ENCODE measurements at regions not wholly inside any gene's neighbourhood (a gene's known extent, or its start where the extent isn't known, plus 50 kb on each side); places are given as distances from the start of the nearest gene placed in this dataset.

DNA sequence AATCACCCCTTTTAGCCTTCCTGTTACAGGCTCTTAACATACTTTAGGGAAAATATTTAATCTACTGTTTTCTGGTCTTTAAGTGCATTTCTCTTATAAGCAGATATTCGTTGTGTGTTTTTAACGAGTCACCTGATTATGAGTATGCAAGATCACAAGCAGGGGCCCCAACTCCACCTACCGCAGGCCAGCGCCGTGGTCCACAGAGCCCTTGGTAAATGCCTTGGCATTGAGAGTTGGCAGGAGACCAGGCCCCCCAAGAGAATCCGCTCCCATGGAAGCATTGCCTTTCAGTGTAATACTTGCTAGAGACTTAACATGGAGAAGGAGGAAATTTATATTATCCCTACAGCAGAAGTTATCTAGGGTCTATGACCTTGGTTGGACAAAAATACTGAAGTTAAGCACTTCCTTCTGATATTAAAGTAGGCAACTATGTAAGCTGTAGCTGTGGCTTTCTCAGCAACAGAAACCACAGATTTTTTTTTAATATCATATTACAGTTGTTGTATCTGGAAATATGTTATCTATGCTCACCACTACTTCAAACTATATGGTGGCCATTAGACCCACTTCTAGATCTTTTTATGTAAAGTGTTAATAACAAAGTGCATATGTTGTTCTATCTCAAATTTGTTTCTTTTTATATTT, 241.8 kb upstream of the MGAT5 start (continued):
- TF ChIP-seq, protein P1, sequence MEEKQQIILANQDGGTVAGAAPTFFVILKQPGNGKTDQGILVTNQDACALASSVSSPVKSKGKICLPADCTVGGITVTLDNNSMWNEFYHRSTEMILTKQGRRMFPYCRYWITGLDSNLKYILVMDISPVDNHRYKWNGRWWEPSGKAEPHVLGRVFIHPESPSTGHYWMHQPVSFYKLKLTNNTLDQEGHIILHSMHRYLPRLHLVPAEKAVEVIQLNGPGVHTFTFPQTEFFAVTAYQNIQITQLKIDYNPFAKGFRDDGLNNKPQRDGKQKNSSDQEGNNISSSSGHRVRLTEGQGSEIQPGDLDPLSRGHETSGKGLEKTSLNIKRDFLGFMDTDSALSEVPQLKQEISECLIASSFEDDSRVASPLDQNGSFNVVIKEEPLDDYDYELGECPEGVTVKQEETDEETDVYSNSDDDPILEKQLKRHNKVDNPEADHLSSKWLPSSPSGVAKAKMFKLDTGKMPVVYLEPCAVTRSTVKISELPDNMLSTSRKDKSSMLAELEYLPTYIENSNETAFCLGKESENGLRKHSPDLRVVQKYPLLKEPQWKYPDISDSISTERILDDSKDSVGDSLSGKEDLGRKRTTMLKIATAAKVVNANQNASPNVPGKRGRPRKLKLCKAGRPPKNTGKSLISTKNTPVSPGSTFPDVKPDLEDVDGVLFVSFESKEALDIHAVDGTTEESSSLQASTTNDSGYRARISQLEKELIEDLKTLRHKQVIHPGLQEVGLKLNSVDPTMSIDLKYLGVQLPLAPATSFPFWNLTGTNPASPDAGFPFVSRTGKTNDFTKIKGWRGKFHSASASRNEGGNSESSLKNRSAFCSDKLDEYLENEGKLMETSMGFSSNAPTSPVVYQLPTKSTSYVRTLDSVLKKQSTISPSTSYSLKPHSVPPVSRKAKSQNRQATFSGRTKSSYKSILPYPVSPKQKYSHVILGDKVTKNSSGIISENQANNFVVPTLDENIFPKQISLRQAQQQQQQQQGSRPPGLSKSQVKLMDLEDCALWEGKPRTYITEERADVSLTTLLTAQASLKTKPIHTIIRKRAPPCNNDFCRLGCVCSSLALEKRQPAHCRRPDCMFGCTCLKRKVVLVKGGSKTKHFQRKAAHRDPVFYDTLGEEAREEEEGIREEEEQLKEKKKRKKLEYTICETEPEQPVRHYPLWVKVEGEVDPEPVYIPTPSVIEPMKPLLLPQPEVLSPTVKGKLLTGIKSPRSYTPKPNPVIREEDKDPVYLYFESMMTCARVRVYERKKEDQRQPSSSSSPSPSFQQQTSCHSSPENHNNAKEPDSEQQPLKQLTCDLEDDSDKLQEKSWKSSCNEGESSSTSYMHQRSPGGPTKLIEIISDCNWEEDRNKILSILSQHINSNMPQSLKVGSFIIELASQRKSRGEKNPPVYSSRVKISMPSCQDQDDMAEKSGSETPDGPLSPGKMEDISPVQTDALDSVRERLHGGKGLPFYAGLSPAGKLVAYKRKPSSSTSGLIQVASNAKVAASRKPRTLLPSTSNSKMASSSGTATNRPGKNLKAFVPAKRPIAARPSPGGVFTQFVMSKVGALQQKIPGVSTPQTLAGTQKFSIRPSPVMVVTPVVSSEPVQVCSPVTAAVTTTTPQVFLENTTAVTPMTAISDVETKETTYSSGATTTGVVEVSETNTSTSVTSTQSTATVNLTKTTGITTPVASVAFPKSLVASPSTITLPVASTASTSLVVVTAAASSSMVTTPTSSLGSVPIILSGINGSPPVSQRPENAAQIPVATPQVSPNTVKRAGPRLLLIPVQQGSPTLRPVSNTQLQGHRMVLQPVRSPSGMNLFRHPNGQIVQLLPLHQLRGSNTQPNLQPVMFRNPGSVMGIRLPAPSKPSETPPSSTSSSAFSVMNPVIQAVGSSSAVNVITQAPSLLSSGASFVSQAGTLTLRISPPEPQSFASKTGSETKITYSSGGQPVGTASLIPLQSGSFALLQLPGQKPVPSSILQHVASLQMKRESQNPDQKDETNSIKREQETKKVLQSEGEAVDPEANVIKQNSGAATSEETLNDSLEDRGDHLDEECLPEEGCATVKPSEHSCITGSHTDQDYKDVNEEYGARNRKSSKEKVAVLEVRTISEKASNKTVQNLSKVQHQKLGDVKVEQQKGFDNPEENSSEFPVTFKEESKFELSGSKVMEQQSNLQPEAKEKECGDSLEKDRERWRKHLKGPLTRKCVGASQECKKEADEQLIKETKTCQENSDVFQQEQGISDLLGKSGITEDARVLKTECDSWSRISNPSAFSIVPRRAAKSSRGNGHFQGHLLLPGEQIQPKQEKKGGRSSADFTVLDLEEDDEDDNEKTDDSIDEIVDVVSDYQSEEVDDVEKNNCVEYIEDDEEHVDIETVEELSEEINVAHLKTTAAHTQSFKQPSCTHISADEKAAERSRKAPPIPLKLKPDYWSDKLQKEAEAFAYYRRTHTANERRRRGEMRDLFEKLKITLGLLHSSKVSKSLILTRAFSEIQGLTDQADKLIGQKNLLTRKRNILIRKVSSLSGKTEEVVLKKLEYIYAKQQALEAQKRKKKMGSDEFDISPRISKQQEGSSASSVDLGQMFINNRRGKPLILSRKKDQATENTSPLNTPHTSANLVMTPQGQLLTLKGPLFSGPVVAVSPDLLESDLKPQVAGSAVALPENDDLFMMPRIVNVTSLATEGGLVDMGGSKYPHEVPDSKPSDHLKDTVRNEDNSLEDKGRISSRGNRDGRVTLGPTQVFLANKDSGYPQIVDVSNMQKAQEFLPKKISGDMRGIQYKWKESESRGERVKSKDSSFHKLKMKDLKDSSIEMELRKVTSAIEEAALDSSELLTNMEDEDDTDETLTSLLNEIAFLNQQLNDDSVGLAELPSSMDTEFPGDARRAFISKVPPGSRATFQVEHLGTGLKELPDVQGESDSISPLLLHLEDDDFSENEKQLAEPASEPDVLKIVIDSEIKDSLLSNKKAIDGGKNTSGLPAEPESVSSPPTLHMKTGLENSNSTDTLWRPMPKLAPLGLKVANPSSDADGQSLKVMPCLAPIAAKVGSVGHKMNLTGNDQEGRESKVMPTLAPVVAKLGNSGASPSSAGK (IDR thresholded peaks at IDR 0.05), result no peak
- TF ChIP-seq, protein P2, sequence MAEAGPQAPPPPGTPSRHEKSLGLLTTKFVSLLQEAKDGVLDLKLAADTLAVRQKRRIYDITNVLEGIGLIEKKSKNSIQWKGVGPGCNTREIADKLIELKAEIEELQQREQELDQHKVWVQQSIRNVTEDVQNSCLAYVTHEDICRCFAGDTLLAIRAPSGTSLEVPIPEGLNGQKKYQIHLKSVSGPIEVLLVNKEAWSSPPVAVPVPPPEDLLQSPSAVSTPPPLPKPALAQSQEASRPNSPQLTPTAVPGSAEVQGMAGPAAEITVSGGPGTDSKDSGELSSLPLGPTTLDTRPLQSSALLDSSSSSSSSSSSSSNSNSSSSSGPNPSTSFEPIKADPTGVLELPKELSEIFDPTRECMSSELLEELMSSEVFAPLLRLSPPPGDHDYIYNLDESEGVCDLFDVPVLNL (CRISPR knock-in tag; IDR thresholded peaks at IDR 0.05; ENCODE audit: low read depth), result no peak
- no peak for TF ChIP-seq SMARCC2 (IDR thresholded peaks at IDR 0.05; ENCODE audit: low read depth)
- TF ChIP-seq, protein P3, sequence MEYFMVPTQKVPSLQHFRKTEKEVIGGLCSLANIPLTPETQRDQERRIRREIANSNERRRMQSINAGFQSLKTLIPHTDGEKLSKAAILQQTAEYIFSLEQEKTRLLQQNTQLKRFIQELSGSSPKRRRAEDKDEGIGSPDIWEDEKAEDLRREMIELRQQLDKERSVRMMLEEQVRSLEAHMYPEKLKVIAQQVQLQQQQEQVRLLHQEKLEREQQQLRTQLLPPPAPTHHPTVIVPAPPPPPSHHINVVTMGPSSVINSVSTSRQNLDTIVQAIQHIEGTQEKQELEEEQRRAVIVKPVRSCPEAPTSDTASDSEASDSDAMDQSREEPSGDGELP (CRISPR knock-in tag; IDR thresholded peaks at IDR 0.05; ENCODE audit: borderline replicate concordance), result no peak
- TF ChIP-seq, protein P4, sequence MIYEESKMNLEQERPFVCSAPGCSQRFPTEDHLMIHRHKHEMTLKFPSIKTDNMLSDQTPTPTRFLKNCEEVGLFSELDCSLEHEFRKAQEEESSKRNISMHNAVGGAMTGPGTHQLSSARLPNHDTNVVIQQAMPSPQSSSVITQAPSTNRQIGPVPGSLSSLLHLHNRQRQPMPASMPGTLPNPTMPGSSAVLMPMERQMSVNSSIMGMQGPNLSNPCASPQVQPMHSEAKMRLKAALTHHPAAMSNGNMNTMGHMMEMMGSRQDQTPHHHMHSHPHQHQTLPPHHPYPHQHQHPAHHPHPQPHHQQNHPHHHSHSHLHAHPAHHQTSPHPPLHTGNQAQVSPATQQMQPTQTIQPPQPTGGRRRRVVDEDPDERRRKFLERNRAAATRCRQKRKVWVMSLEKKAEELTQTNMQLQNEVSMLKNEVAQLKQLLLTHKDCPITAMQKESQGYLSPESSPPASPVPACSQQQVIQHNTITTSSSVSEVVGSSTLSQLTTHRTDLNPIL (CRISPR knock-in tag; IDR thresholded peaks at IDR 0.05), result no peak
- no peak for TF ChIP-seq HLTF (IDR thresholded peaks at IDR 0.05)
- TF ChIP-seq, protein P5, sequence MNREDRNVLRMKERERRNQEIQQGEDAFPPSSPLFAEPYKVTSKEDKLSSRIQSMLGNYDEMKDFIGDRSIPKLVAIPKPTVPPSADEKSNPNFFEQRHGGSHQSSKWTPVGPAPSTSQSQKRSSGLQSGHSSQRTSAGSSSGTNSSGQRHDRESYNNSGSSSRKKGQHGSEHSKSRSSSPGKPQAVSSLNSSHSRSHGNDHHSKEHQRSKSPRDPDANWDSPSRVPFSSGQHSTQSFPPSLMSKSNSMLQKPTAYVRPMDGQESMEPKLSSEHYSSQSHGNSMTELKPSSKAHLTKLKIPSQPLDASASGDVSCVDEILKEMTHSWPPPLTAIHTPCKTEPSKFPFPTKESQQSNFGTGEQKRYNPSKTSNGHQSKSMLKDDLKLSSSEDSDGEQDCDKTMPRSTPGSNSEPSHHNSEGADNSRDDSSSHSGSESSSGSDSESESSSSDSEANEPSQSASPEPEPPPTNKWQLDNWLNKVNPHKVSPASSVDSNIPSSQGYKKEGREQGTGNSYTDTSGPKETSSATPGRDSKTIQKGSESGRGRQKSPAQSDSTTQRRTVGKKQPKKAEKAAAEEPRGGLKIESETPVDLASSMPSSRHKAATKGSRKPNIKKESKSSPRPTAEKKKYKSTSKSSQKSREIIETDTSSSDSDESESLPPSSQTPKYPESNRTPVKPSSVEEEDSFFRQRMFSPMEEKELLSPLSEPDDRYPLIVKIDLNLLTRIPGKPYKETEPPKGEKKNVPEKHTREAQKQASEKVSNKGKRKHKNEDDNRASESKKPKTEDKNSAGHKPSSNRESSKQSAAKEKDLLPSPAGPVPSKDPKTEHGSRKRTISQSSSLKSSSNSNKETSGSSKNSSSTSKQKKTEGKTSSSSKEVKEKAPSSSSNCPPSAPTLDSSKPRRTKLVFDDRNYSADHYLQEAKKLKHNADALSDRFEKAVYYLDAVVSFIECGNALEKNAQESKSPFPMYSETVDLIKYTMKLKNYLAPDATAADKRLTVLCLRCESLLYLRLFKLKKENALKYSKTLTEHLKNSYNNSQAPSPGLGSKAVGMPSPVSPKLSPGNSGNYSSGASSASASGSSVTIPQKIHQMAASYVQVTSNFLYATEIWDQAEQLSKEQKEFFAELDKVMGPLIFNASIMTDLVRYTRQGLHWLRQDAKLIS (CRISPR knock-in tag; IDR thresholded peaks at IDR 0.05), result no peak
- no peak for TF ChIP-seq SLC30A9 (CRISPR knock-in tag; IDR thresholded peaks at IDR 0.05)
